DMS 273 treated with DMSO at 0.1 percent for 48 hours (cell line): ENCODE measurements at regions not wholly inside any gene's neighbourhood (a gene's known extent, or its start where the extent isn't known, plus 50 kb on each side); places are given as distances from the start of the nearest gene placed in this dataset.

Experiments used
- DNase-seq: peaks from one replicate; lab custom pipeline; 2025; lab: John Stamatoyannopoulos, UW

GRCh38 chr4:22217480-22217879 lies 268.9 kb upstream of the KCNIP4 start:
- DNase-seq = no peak

DNA sequence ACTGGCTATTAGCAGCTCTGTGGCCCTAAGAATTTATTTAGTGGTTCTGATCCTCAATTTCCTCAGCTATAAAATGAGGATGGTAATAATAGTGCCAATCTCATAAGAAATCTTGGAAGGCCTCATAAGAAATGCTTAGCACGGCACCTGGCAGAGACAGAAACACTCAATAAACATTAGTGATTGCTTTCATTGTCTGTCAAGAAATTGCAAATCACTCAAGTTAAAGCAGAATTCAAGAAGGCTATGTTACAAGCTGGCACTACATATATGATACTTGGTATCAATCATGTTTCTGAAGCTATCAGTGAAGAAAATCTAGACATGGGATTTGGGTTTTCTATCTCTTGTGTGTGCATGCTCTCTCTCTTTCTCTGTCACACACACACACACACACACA lies 267.7 kb upstream of the KCNIP4 start:
- no peak for DNase-seq

- DNase-seq = no peak
These were observed 266.5 kb upstream of the KCNIP4 start for GRCh38 chr4:22215084-22215483.

GRCh38 chr4:22203711-22204011 lies 255.1 kb upstream of the KCNIP4 start:
- DNase-seq = no peak

GRCh38 chr4:22202975-22203710 lies 254.6 kb upstream of the KCNIP4 start:
- DNase-seq = no peak

GRCh38 chr4:22202246-22202974 lies 253.8 kb upstream of the KCNIP4 start:
- DNase-seq = no peak

DNA sequence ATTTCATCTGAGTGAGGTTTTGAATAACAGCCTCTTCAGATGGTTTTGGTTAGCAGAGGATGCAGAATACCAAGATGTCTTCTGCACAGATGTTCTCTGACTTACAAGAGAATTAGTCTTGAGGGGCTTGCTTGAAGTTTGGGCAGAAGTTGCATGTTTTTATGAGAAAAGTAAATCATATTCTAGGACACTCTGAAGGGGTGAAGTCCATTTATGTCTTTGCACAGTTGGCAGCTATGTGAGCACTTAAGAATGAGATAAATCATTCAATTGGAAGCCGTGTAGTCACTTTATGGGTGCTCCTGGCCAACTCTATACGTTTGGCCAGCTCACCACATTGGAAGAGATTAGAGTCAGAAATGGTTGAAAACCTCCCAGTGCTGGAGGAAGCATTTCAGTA lies 252.7 kb upstream of the KCNIP4 start:
- DNase-seq = no peak

DNA sequence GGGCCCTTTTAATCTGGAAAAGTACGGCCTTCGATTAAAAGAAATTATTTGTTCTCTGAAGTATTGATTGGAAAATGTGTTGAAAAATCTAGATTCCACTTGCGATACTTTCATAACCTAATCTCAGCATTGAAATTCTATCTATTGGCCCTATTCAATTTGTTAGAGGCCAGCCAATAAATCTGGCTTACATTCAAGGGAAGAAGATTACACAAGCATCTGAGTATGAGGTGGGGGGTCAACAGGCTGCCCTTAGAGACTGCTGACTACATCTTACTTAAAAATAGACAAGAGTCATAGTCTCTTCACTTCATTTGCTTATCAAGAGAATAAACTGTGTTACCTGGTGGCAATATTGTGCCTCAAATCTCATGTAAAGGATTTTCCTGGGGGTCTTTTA lies 248.0 kb upstream of the KCNIP4 start:
- DNase-seq = no peak

DNA sequence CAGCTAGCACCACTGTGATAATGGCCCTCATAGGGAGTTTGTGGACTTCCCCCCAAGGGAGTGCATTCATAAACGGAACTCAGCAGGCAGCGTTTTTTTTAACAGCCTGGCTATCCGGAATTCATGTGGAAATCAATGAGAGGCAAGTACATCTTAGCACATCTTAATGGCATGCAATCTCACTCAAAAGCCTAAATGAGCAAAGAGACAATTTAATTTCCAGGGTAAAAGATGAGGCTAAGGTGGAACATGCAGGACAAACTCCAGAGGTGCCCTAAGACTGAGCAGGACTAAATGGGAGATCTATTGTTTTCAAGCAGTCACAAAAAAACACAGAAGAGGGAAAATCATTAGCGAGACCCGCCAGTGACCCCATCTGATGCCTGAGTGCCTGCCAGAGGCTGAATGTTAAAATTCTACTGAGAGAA lies 243.5 kb upstream of the KCNIP4 start:
- DNase-seq = no peak

GRCh38 chr4:22191565-22191964 lies 243.0 kb upstream of the KCNIP4 start:
- DNase-seq = no peak

DNA sequence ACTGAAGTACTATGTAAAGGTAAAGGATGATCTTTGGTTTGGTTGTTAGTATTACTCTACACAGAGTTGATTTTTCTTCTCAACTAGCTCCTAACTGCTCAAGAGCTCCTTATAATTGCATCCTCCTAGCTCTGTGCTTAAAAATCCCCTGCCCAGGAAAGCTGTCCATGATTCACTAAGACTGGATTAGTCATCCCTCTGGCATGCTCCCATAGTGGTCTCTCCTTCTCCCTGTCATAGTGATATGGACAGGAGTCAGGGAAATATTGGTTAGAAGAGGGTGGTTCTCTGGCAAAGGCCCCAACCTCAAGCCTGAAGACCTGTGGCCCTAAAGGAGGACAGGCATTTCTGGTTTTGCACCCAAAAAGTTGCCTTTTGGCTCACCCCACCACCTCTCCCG lies 242.3 kb upstream of the KCNIP4 start:
- DNase-seq = no peak

DNA sequence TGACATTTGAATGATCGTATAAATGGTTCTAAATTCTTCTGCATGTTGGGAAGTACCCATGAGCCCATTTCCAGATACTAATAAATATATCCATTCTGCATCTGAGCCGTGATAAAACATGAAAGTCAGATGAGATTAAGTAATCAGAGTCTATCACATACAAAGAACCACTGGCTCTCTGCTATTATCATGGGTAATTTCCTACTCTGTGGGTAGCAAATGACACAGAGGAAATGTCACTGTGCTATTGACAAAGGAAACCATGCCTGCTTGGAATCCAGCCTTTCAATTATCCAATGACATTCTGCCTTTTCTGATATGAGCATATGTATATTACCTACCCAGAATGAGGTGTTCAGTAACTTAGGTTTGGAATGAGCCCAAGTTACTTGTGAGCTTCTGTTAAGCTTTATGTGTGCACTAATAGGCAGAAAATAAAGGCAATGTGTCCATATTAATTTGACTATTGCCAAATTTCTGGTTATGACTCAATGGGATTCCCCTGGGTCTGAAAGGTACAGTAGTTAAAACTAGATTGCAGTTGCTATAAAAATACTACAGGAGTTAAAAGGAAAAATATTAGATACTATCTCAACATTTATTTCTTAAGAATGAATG lies 238.7 kb upstream of the KCNIP4 start:
- DNase-seq = no peak

- DNase-seq = no peak
These were observed 233.2 kb upstream of the KCNIP4 start for GRCh38 chr4:22181736-22182135.

GRCh38 chr4:22179124-22179874 lies 230.7 kb upstream of the KCNIP4 start:
- no peak for DNase-seq

- DNase-seq = no peak
These were observed 226.1 kb upstream of the KCNIP4 start for GRCh38 chr4:22174640-22175039.

- no peak for DNase-seq
These were observed 221.8 kb upstream of the KCNIP4 start for GRCh38 chr4:22170353-22170752.

DNA sequence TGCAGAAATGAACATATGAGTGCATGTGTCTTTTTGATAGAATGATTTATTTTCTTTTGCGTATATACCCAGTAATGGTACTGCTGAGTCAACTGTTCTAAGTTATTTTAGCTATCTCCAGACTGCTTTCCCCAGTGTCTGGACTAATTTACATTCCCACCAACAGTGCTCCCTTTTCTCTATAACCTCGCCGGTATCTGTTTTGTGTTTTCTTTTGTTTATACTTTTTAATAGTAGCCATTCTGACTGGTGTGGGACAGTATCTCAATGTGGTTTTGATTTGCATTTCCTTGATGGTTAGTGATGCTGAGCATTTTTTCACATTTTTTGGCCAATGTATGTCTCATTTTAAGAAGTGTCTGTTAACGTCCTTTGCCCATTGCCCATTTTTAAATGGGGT lies 218.6 kb upstream of the KCNIP4 start:
- no peak for DNase-seq

DNA sequence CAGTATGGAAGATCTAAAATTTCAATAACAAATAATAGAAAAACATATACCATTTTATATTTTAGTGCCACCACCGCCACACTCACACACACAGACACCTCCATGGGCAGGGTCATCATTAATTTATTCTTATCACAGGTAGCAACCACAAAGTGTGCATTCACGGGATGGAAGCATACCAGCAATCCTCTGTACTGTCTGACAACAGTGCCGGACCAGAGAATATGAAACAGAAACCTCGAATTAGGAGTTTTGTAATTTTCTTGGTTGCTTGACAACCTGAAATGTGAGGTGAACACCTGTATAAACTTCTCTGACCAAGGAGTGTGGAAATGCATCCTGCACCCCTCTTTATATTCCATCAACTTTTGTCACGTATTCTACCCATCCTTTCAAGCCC lies 213.9 kb upstream of the KCNIP4 start:
- DNase-seq = no peak

GRCh38 chr4:22130741-22131140 lies 182.2 kb upstream of the KCNIP4 start:
- no peak for DNase-seq

DNA sequence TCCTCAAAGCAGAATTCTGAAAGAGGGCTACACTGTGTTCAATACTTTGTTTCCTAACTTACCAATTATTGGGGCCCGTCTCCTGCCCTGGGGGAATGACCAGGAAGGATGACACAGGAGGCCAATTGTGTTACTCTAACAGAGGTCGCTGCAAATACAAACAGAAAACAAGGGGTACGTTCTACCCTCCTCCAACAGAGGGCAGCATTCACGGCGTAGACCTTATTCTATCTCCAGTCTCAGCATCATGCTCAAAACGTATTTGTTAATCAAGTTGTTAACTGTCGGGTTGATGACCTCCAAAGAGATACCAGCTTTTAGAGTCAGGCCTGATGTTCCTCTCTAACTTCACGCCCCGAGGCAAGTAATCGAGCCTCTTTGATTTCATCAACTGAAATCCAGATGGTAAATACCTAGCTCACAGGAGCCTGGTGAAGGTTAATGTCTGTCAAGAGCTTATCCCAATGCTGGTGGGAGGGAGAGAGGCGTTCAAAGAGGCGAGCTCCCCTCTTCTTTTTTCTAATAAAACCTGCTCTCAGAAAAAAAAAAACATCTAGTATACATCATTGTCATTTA lies 181.0 kb upstream of the KCNIP4 start:
- no peak for DNase-seq

DNA sequence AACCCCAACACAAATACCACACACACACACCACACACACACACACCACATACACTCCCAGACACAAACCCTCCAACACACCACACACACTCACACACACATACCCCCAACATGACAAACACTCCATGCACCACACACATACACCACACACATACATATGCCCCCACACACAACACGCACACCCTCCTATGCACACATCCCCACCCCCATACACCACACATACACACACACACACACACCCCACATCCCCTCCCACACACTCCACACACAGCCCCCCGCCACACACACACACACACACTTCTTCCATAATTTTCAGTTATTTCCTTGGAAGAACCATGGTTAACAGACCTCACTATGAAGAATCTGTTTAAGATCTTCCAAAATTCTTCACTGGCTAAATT lies 173.5 kb upstream of the KCNIP4 start:
- no peak for DNase-seq

DNA sequence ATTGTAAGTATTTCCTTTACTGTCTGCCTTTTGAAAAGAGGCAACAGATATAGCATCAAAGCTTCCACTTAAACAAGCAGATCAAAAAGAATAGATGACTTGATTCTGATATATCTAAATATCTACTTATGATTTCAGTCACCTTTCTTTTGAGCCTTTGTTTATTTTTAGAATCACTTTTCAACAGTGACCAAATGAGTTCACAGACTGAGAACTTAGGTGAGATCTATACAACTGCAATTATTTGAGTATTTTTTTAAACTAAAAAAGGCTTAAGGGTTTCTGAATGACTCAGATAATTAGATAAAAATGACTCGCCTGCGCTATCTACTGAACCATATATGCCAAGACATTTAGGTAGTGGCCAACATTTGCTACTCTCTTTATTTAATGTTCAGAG lies 166.7 kb upstream of the KCNIP4 start:
- DNase-seq = no peak
